GM23248 (cell line): ENCODE measurements at regions not wholly inside any gene's neighbourhood (a gene's known extent, or its start where the extent isn't known, plus 50 kb on each side); places are given as distances from the start of the nearest gene placed in this dataset.

Source experiments
- EZH2 ChIP-seq: fragments of 200-600 bp; sonication (generic); IDR thresholded peaks from 2 replicates; pipeline ENCODE4 v1.6.1; 2018; ENCODE audit warnings: antibody characterized with exemption, mild to moderate bottlenecking; ENCODE audit not compliant: insufficient read depth, poor library complexity, severe bottlenecking
- EZH2phosphoT487 ChIP-seq: fragments of 200-600 bp; sonication (generic); IDR thresholded peaks from 2 replicates; pipeline ENCODE4 v1.6.1; 2018; ENCODE audit warnings: antibody characterized with exemption, moderate library complexity, mild to moderate bottlenecking, low read depth; ENCODE audit not compliant: insufficient read depth

GRCh38 chr13:65342541-65343337 is 1887.4 kb downstream of the PCDH9 start:
- no peak for TF ChIP-seq EZH2phosphoT487
- no peak for TF ChIP-seq EZH2
